VCaP (cell line): ENCODE measurements at regions not wholly inside any gene's neighbourhood (a gene's known extent, or its start where the extent isn't known, plus 50 kb on each side); places are given as distances from the start of the nearest gene placed in this dataset.

Experiments
- H3K27ac ChIP-seq: fragments of 450-650 bp; 2 replicates; pipeline ENCODE4 v1.5.1; 2017
- TF ChIP-seq, protein P1 (sequence below): fragments of 450-650 bp; conservative IDR thresholded peaks from 2 replicates; pipeline ENCODE4 v1.5.1; 2017; ENCODE audit warnings: mild to moderate bottlenecking, moderate library complexity

DNA sequence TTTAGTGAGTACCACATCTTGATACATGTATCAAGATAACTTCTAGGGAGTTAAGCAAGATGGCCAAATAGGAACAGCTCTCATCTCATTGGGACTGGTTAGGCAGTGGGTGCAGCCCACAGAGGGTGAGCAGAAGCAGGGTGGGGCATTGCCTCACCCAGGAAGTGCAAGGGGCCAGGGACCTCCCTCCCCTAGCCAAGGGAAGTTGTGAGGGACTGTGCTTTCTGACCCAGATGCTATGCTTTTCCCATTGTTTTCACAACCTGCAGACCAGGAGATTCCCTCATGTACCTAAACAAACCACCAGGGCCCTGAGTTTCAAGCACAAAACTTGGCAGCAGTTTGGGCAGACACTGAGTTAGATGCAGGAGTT is 665.0 kb upstream of the CBLB start:
- TF ChIP-seq, protein P1, sequence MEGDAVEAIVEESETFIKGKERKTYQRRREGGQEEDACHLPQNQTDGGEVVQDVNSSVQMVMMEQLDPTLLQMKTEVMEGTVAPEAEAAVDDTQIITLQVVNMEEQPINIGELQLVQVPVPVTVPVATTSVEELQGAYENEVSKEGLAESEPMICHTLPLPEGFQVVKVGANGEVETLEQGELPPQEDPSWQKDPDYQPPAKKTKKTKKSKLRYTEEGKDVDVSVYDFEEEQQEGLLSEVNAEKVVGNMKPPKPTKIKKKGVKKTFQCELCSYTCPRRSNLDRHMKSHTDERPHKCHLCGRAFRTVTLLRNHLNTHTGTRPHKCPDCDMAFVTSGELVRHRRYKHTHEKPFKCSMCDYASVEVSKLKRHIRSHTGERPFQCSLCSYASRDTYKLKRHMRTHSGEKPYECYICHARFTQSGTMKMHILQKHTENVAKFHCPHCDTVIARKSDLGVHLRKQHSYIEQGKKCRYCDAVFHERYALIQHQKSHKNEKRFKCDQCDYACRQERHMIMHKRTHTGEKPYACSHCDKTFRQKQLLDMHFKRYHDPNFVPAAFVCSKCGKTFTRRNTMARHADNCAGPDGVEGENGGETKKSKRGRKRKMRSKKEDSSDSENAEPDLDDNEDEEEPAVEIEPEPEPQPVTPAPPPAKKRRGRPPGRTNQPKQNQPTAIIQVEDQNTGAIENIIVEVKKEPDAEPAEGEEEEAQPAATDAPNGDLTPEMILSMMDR: no peak
- no peak overlapping the region for H3K27ac ChIP-seq

DNA sequence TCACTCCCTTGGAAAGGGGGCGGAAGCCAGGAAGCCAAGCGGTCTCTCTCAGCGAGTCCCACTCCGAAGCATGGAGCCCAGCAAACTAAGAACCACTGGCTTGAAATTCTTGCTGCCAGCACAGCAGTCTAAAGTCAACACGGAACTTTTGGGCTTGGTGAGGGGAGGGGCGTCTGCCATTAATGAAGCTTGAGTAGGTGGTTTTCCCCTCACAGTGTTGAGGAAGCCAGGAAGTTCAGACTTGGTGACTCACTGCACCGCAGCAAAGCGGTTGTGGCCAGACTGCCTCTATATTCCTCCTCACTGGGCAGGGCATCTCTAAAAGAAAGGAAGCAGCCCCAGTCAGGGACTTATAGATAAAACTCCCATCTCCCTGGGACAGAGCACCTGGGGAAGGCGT is 665.4 kb upstream of the CBLB start:
- TF ChIP-seq, protein P1: no peak
- H3K27ac ChIP-seq: no peak overlapping the region

- no peak overlapping the region for H3K27ac ChIP-seq
- TF ChIP-seq, protein P1: 0 out of 2 replicates have a peak, but pooled peaks have one; percentile 14
These were observed 671.9 kb upstream of the CBLB start for GRCh38 chr3:106540743-106541142.

GRCh38 chr3:106542101-106542769 is 673.4 kb upstream of the CBLB start:
- no peak overlapping the region for H3K27ac ChIP-seq
- TF ChIP-seq, protein P1: no peak

DNA sequence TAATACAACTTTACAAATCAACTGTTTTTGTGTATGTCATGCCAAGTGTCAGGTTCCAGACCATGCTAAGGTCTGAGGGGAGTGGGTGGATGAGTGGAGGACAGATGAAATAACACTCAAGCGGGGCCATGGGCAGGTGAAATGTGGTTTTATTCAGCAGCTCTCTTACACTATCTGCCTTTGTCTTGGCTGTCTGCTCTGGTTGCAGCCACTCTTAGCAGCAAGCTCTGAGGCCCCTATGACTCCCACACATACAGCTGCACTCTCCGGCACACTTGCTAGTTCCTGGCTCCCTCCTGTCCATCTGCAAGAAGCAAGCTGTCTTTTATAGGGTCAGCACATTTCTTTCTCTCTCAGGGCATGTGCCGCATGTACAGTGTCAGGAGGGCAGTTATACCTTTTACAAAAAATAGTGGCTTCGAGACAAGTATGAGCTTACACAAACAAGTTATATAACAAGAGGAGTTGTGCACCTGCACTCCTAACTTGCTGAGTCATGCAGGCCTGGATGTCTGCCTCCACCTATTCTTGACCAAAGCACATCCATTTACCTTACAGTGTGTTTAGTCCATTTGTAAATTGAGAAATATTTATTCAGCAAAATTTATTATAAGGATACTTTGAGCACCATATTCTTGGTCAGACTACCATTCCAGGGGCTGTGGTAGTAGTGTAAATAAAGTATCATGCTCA is 683.7 kb upstream of the CBLB start:
- H3K27ac ChIP-seq: no peak overlapping the region
- TF ChIP-seq, protein P1: no peak

- H3K27ac ChIP-seq: no peak overlapping the region
- TF ChIP-seq, protein P1: no peak
These were observed 691.7 kb upstream of the CBLB start for GRCh38 chr3:106560451-106560966.

GRCh38 chr3:106566277-106566676 is 697.5 kb upstream of the CBLB start:
- TF ChIP-seq, protein P1: no peak
- no peak overlapping the region for H3K27ac ChIP-seq
